Adrenal gland (tissue), 5 donors: ENCODE measurements at regions not wholly inside any gene's neighbourhood (a gene's known extent, or its start where the extent isn't known, plus 50 kb on each side); places are given as distances from the start of the nearest gene placed in this dataset.

ENCODE experiments used
- CTCF ChIP-seq, 6 experiments: fragments of 450-650 bp in 4 of 6; fragments of 200-600 bp in 2 of 6; sonication (generic) in 1 of 6; IDR thresholded peaks; 1 replicate in 5 of 6; 2 replicates in 1 of 6; pipeline versions ENCODE4 v1.5.1 to v1.8.0; 2016 to 2021; ENCODE audit warnings: antibody characterized with exemption in 6 of 6, mild to moderate bottlenecking in 2 of 6, moderate library complexity in 1 of 6
- POLR2A ChIP-seq, 2 donors: fragments of 450-650 bp; IDR thresholded peaks; one replicate each; pipeline ENCODE4 v1.6.1; 2017; ENCODE audit warnings: antibody characterized with exemption in 2 of 2, mild to moderate bottlenecking in 2 of 2, moderate library complexity in 1 of 2
- donor health status: DM: no; HTN: no; CAD: no.

GRCh38 chr3:72337480-72337855 is 510.8 kb downstream of the SHQ1 start:
- TF ChIP-seq CTCF (IDR thresholded peaks at IDR 0.05) (no peak), POLR2A (IDR thresholded peaks at IDR 0.05) (no peak)
